Endothelial cell of umbilical vein (primary cell): ENCODE measurements at regions not wholly inside any gene's neighbourhood (a gene's known extent, or its start where the extent isn't known, plus 50 kb on each side); places are given as distances from the start of the nearest gene placed in this dataset.

Experiments used
- BruUV-seq: library from RNA; stranded (reverse); fragments of 400-500 nt; replicated peaks from 2 replicates; lab custom pipeline; 2021; lab: Mats Ljungman, UMichigan
- CTCF ChIA-PET: fragments of 300-600, 350-600 bp; sonication (Branson Sonifier 250); formaldehyde crosslinking; loops from one replicate; lab custom pipeline; 2021; ENCODE audit warnings: antibody characterized with exemption, inconsistent platforms; lab: Charles Lee
- POLR2A ChIA-PET: fragments of 300-600, 350-600 bp; sonication (Branson Sonifier 250); formaldehyde crosslinking; loops from one replicate; lab custom pipeline; 2021; ENCODE audit warnings: antibody characterized with exemption, inconsistent platforms; lab: Charles Lee
- DNase-seq: peaks from one replicate; pipeline ENCODE4 v3.0.0-alpha.2; 2011; ENCODE audit warnings: low read depth, low spot score
- FAIRE-seq: peaks from 2 replicates; lab custom pipeline; 2011; peaks lifted over from hg19 to GRCh38; lab: Jason Lieb, UNC
- H2AFZ ChIP-seq: 2 replicates; pipeline ENCODE4 v1.6.0; 2012; ENCODE audit warnings: low read depth, low read length, control low read depth, inconsistent platforms
- H3K27ac ChIP-seq: 2 replicates; pipeline ENCODE4 v1.5.1; 2011; ENCODE audit warnings: low read depth, mild to moderate bottlenecking, control low read depth, low read length, moderate library complexity; ENCODE audit not compliant: insufficient read depth
- H3K27me3 ChIP-seq, 2 experiments: 2 replicates each; pipeline versions ENCODE4 v1.6.0 to v1.6.1; 2011; ENCODE audit warnings: low read length in 2 of 2, mixed read lengths in 1 of 2; ENCODE audit not compliant: control insufficient read depth in 2 of 2, insufficient read depth in 2 of 2
- H3K36me3 ChIP-seq, 2 experiments: 2 replicates in 1 of 2; 3 replicates in 1 of 2; pipeline ENCODE4 v1.5.1; 2011; ENCODE audit warnings: low read length in 2 of 2, mild to moderate bottlenecking in 1 of 2, moderate library complexity in 1 of 2; ENCODE audit not compliant: control insufficient read depth in 2 of 2, insufficient read depth in 2 of 2; ENCODE audit errors: extremely low read depth in 1 of 2
- H3K4me1 ChIP-seq: 3 replicates; pipeline ENCODE4 v1.5.1; 2011; ENCODE audit warnings: mild to moderate bottlenecking, low read length; ENCODE audit not compliant: control insufficient read depth, insufficient read depth; ENCODE audit errors: extremely low read depth
- H3K4me2 ChIP-seq: 2 replicates; pipeline ENCODE4 v1.6.1; 2011; ENCODE audit warnings: low read length, control low read depth, mixed read lengths; ENCODE audit not compliant: insufficient read depth
- H3K4me3 ChIP-seq, 3 experiments: fragments of 200-600 bp in 1 of 3; sonication (generic), shearing (Covaris generic) in 1 of 3; replicated peaks in 1 of 3; 2 replicates each; pipeline ENCODE4 v1.5.1; 2011 to 2016; ENCODE audit warnings: control low read depth in 3 of 3, low read length in 3 of 3, mild to moderate bottlenecking in 2 of 3, inconsistent platforms in 1 of 3, low read depth in 1 of 3, moderate library complexity in 1 of 3; ENCODE audit not compliant: insufficient read depth in 1 of 3
- H3K79me2 ChIP-seq: 2 replicates; pipeline ENCODE4 v1.6.0; 2012; ENCODE audit warnings: low read length, inconsistent platforms; ENCODE audit not compliant: control insufficient read depth, insufficient read depth
- H3K9ac ChIP-seq: replicated peaks from 2 replicates; pipeline ENCODE3; 2011; ENCODE audit warnings: low read length, control low read depth; ENCODE audit not compliant: insufficient read depth; ENCODE audit errors: extremely low read depth
- H3K9me1 ChIP-seq: replicated peaks from 3 replicates; pipeline ENCODE4 v1.6.0; 2011; ENCODE audit warnings: mild to moderate bottlenecking, low read length; ENCODE audit not compliant: control insufficient read depth, insufficient read depth; ENCODE audit errors: extremely low read depth
- H3K9me3 ChIP-seq: replicated peaks from 2 replicates; pipeline ENCODE4 v1.5.1; 2012; ENCODE audit warnings: low read length, inconsistent platforms; ENCODE audit not compliant: control insufficient read depth, insufficient read depth
- H4K20me1 ChIP-seq: replicated peaks from 2 replicates; pipeline ENCODE3; 2011; ENCODE audit warnings: mild to moderate bottlenecking, low read length; ENCODE audit not compliant: control insufficient read depth, insufficient read depth; ENCODE audit errors: extremely low read depth
- EZH2 ChIP-seq: IDR thresholded peaks from 2 replicates; pipeline ENCODE4 v1.6.1; 2012; ENCODE audit warnings: borderline replicate concordance, low read depth, mild to moderate bottlenecking, moderate library complexity, low read length, inconsistent platforms; ENCODE audit not compliant: severe bottlenecking
- FOS ChIP-seq: IDR thresholded peaks from 2 replicates; pipeline ENCODE4 v1.6.1; 2011; ENCODE audit warnings: mild to moderate bottlenecking, low read length, moderate library complexity, borderline replicate concordance; ENCODE audit not compliant: insufficient read depth
- GATA2 ChIP-seq: IDR thresholded peaks from 2 replicates; pipeline ENCODE4 v1.7.0; 2011; ENCODE audit warnings: low read depth, mild to moderate bottlenecking, moderate library complexity, mixed read lengths, low read length; ENCODE audit not compliant: insufficient read length, insufficient read depth
- JUN ChIP-seq: IDR thresholded peaks from 2 replicates; pipeline ENCODE4 v1.6.1; 2011; ENCODE audit warnings: borderline replicate concordance, low read depth; ENCODE audit not compliant: insufficient read length, insufficient read depth
- MYC ChIP-seq: IDR thresholded peaks from one replicate; pipeline ENCODE4 v1.6.1; 2011; ENCODE audit warnings: mild to moderate bottlenecking, low read depth, low read length
- POLR2A ChIP-seq: IDR thresholded peaks from 2 replicates; pipeline ENCODE4 v1.6.1; 2012; ENCODE audit warnings: low read depth, mild to moderate bottlenecking, control low read depth, low read length
- POLR2AphosphoS5 ChIP-seq: IDR thresholded peaks from 2 replicates; pipeline ENCODE4 v1.6.1; 2012; ENCODE audit warnings: low read depth, mild to moderate bottlenecking, control low read depth, low read length, moderate library complexity; ENCODE audit not compliant: insufficient read depth
- dilution Hi-C: fragments of 300-500 bp; cut with MboI; formaldehyde crosslinking; loops from one replicate; pipeline ENCODE4 v1.15.0; 2019; ENCODE audit warnings: low sequenced_read_pairs; ENCODE audit not compliant: extremely low pct_ligation_motif_present
- intact Hi-C: fragments of 100-400 bp; cut with micrococcal nuclease; formaldehyde crosslinking; loops from one replicate; pipeline ENCODE4 v1.10.0; 2022
- TF ChIP-seq, protein P1 (sequence below): IDR thresholded peaks from 2 replicates; pipeline ENCODE4 v1.6.1; 2011; ENCODE audit not compliant: insufficient read depth, insufficient read length
- TF ChIP-seq, protein P2 (sequence below), 2 donors: IDR thresholded peaks; 1 replicate in 1 of 2; 2 replicates in 1 of 2; pipeline ENCODE4 v1.5.1; 2011; ENCODE audit warnings: low read length in 2 of 2, mild to moderate bottlenecking in 2 of 2, moderate library complexity in 2 of 2, control low read depth in 1 of 2, inconsistent platforms in 1 of 2, low read depth in 1 of 2; ENCODE audit not compliant: insufficient read depth in 1 of 2; ENCODE audit errors: extremely low read depth in 1 of 2

DNA sequence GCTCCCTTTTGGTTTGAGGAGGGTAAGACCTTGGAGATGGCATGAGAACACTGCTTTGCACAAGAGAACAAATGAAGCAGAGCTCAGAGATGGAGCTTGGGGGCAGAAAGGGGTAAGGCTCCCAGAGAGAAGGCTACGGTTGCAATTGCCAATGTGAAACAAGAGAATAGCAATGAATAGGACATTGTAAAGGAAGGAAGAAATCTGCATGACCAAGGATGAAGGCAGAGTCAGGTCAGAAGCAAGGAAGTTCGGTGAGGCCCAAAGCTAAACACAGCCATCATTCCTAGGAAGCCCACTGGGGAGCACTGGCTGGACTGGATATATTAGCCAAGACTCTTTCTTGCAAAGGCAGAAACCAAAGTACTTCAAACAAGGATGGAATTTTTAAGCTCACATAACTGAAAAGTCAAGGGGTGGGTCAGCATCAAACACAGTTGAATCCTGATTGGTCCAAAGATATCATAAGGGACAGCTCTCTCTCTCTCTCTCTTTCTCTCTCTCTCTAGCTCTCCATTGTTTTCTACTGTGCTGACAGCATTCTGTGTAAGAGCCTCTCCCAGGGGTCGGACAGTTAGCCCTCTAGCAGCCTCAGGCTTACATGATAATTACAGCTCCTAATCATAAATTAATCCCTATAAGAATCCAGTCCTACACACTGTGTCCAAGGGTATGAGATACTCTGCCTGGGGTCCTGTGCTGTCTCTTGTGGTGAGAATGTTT is 484.3 kb downstream of the SOX6 start:
- DNase-seq (no peak), FAIRE-seq (no peak)
- Histone ChIP-seq H3K79me2 (no peaks in the 10 kb centered on the region), H4K20me1 (no peaks in the 10 kb centered on the region), H3K36me3 (no peaks in the 10 kb centered on the region), H3K27me3 (no peaks in the 10 kb centered on the region), H3K4me3 (no peak overlapping the region), H3K9me1 (no peaks in the 10 kb centered on the region), H2AFZ (no peak overlapping the region), H3K27ac (no peak overlapping the region), H3K9ac (no peak overlapping the region), H3K4me2 (no peak overlapping the region), H3K9me3 (no peaks in the 10 kb centered on the region), H3K4me1 (no peaks in the 10 kb centered on the region)
- ChIA-PET CTCF (interaction anchor here (1.0 to 1.2 kb wide), 2 partner anchors 21 to 53 kb away, joined by 3 read pairs; no protein-coding TSS in a partner anchor), POLR2A (no interaction called here)
- TF ChIP-seq MYC (no peak), GATA2 (no peak), EZH2 (no peak), POLR2AphosphoS5 (no peak), POLR2A (no peak), JUN (no peak), FOS (no peak)
- TF ChIP-seq, protein P1, sequence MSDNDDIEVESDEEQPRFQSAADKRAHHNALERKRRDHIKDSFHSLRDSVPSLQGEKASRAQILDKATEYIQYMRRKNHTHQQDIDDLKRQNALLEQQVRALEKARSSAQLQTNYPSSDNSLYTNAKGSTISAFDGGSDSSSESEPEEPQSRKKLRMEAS = no peak
- TF ChIP-seq, protein P2, sequence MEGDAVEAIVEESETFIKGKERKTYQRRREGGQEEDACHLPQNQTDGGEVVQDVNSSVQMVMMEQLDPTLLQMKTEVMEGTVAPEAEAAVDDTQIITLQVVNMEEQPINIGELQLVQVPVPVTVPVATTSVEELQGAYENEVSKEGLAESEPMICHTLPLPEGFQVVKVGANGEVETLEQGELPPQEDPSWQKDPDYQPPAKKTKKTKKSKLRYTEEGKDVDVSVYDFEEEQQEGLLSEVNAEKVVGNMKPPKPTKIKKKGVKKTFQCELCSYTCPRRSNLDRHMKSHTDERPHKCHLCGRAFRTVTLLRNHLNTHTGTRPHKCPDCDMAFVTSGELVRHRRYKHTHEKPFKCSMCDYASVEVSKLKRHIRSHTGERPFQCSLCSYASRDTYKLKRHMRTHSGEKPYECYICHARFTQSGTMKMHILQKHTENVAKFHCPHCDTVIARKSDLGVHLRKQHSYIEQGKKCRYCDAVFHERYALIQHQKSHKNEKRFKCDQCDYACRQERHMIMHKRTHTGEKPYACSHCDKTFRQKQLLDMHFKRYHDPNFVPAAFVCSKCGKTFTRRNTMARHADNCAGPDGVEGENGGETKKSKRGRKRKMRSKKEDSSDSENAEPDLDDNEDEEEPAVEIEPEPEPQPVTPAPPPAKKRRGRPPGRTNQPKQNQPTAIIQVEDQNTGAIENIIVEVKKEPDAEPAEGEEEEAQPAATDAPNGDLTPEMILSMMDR (IDR thresholded peaks at IDR 0.05; ENCODE audit: extremely low read depth in 1 of 2, insufficient read depth in 1 of 2, low read depth in 1 of 2, low read length in 2 of 2) = no peak
- intact Hi-C loops = no loop called here
- dilution Hi-C loops = no loop called here
- BruUV-seq = no TSS peak
